HepG2 (cell line): ENCODE measurements at regions not wholly inside any gene's neighbourhood (a gene's known extent, or its start where the extent isn't known, plus 50 kb on each side); places are given as distances from the start of the nearest gene placed in this dataset.

Experiments
- ATAC-seq: fragments of 200-7000 bp; cut with Tn5 transposase; 3 replicates; pipeline ENCODE4 v1.9.1; 2020; ENCODE audit warnings: mild to moderate bottlenecking, moderate library complexity
- BruUV-seq: library from RNA; stranded (reverse); fragments of 400-500 nt; replicated peaks from 2 replicates; lab custom pipeline; 2021; lab: Mats Ljungman, UMichigan
- CTCF ChIA-PET: fragments of 300-600 bp; formaldehyde crosslinking; extraction: SDS; loops from one replicate; lab custom pipeline; 2021; ENCODE audit warnings: low total read pairs, inconsistent platforms, low intra/inter-chr PET ratio; lab: Yijun Ruan, JAX
- POLR2A ChIA-PET: fragments of 350-600 bp; sonication (Branson Sonifier 250); formaldehyde crosslinking; loops from one replicate; lab custom pipeline; 2020; ENCODE audit warnings: antibody characterized with exemption, inconsistent platforms; lab: Yijun Ruan, JAX
- DNase-seq: peaks from one replicate; pipeline ENCODE4 v3.0.0-alpha.2; 2015; ENCODE audit warnings: low spot score
- FAIRE-seq: peaks from 3 replicates; lab custom pipeline; 2011; peaks lifted over from hg19 to GRCh38; lab: Jason Lieb, UNC
- H2AFZ ChIP-seq: one replicate; pipeline ENCODE4 v1.6.1; 2011; ENCODE audit warnings: low read length, inconsistent platforms
- H3K27ac ChIP-seq: fragments of 300-600 bp; 3 replicates; pipeline ENCODE4 v1.8.0; 2011; ENCODE audit warnings: mixed run types, mild to moderate bottlenecking, mixed read lengths, low read length, inconsistent platforms; ENCODE audit not compliant: insufficient read depth; ENCODE audit errors: extremely low read length
- H3K27me3 ChIP-seq, 2 experiments: fragments of 200-600 bp in 1 of 2; 2 replicates in 1 of 2; 3 replicates in 1 of 2; pipeline versions ENCODE4 v1.6.0 to v1.8.0; 2011; ENCODE audit warnings: low read length in 2 of 2, mild to moderate bottlenecking in 2 of 2, moderate library complexity in 2 of 2, inconsistent platforms in 1 of 2; ENCODE audit not compliant: insufficient read depth in 2 of 2, control insufficient read depth in 1 of 2
- H3K36me3 ChIP-seq, 2 experiments: fragments of 200-600 bp in 1 of 2; replicated peaks in 1 of 2; 2 replicates in 1 of 2; 3 replicates in 1 of 2; pipeline versions ENCODE4 v1.5.1 to v1.8.0; 2011; ENCODE audit warnings: low read length in 2 of 2, inconsistent platforms in 1 of 2; ENCODE audit not compliant: insufficient read depth in 2 of 2, control insufficient read depth in 1 of 2
- H3K4me1 ChIP-seq: 2 replicates; pipeline ENCODE4 v1.5.1; 2012; ENCODE audit warnings: low read length, inconsistent platforms; ENCODE audit not compliant: insufficient read depth
- H3K4me2 ChIP-seq: 2 replicates; pipeline ENCODE4 v1.6.0; 2011; ENCODE audit warnings: low read depth, low read length, inconsistent platforms
- H3K4me3 ChIP-seq, 3 experiments: fragments of 200-600 bp in 1 of 3; sonication (generic), shearing (Covaris generic) in 1 of 3; replicated peaks in 1 of 3; 2 replicates each; pipeline ENCODE4 v1.5.1; 2011 to 2016; ENCODE audit warnings: low read length in 3 of 3, inconsistent platforms in 2 of 3, low read depth in 2 of 3, mild to moderate bottlenecking in 2 of 3, control low read depth in 1 of 3, mixed read lengths in 1 of 3; ENCODE audit not compliant: insufficient read depth in 1 of 3
- H3K79me2 ChIP-seq: one replicate; pipeline ENCODE4 v1.6.1; 2011; ENCODE audit warnings: low read length, inconsistent platforms; ENCODE audit not compliant: insufficient read depth
- H3K9ac ChIP-seq: 2 replicates; pipeline ENCODE4 v1.6.0; 2011; ENCODE audit warnings: mild to moderate bottlenecking, low read depth, low read length, inconsistent platforms; ENCODE audit not compliant: insufficient read depth
- H3K9me3 ChIP-seq: 2 replicates; pipeline ENCODE4 v1.5.1; 2012; ENCODE audit warnings: mild to moderate bottlenecking, low read length
- H4K20me1 ChIP-seq: 2 replicates; pipeline ENCODE4 v1.6.0; 2011; ENCODE audit warnings: inconsistent platforms, mild to moderate bottlenecking, low read length, moderate library complexity; ENCODE audit not compliant: insufficient read depth
- KDM1A ChIP-seq: IDR thresholded peaks from 2 replicates; pipeline ENCODE4 v1.6.1; 2016; ENCODE audit warnings: missing compliant biosample characterization
- NR3C1 ChIP-seq: sonication (generic); formaldehyde crosslinking; IDR thresholded peaks from 2 replicates; pipeline ENCODE4 v1.4.0; 2020; ENCODE audit warnings: missing genetic modification reagents
- PREB ChIP-seq: sonication (generic); formaldehyde crosslinking; IDR thresholded peaks from 2 replicates; pipeline ENCODE4 v1.4.0; 2020; ENCODE audit warnings: missing genetic modification reagents
- RARG ChIP-seq: sonication (generic); formaldehyde crosslinking; IDR thresholded peaks from 2 replicates; pipeline ENCODE4 v1.4.0; 2020; ENCODE audit warnings: low read depth, mild to moderate bottlenecking, missing genetic modification reagents
- SNAPC2 ChIP-seq: sonication (generic); formaldehyde crosslinking; IDR thresholded peaks from 2 replicates; pipeline ENCODE4 v1.8.1; 2022; ENCODE audit warnings: mild to moderate bottlenecking, missing genetic modification reagents
- THYN1 ChIP-seq: sonication (generic); formaldehyde crosslinking; IDR thresholded peaks from 2 replicates; pipeline ENCODE4 v1.8.1; 2023; ENCODE audit warnings: low read depth, mild to moderate bottlenecking, moderate library complexity, missing genetic modification reagents, borderline replicate concordance
- YY1 ChIP-seq: IDR thresholded peaks from 2 replicates; pipeline ENCODE4 v1.6.1; 2011; ENCODE audit warnings: low read length, low read depth, moderate library complexity, mild to moderate bottlenecking; ENCODE audit not compliant: insufficient read depth, insufficient replicate concordance
- ZBTB38 ChIP-seq: sonication (generic); formaldehyde crosslinking; IDR thresholded peaks from 2 replicates; pipeline ENCODE4 v1.5.1; 2020; ENCODE audit warnings: mild to moderate bottlenecking, missing genetic modification reagents
- ZNF124 ChIP-seq: sonication (generic); formaldehyde crosslinking; IDR thresholded peaks from 2 replicates; pipeline ENCODE4 v1.4.0; 2020; ENCODE audit warnings: missing genetic modification reagents
- ZNF18 ChIP-seq: sonication (generic); formaldehyde crosslinking; IDR thresholded peaks from 2 replicates; pipeline ENCODE4 v1.8.0; 2022; ENCODE audit warnings: mild to moderate bottlenecking, missing genetic modification reagents; ENCODE audit not compliant: insufficient replicate concordance
- ZNF652 ChIP-seq: IDR thresholded peaks from 2 replicates; pipeline ENCODE4 v1.6.1; 2016; ENCODE audit warnings: low read depth, borderline replicate concordance
- ZNF816 ChIP-seq: sonication (generic); formaldehyde crosslinking; IDR thresholded peaks from 2 replicates; pipeline ENCODE4 v1.8.0; 2022; ENCODE audit warnings: missing genetic modification reagents, mild to moderate bottlenecking, borderline replicate concordance
- WGBS: methylation state at CpG from one replicate; pipeline ENCODE4 v1.1.6; 2017; ENCODE audit warnings: low lambda C conversion rate; 5-methylcytosine and 5-hydroxymethylcytosine counted together
- in situ Hi-C: cut with HindIII; loops from 2 replicates; pipeline ENCODE4 v1.10.0; 2017; ENCODE audit warnings: low pct_unique_long_range_greater_than_20kb; ENCODE audit not compliant: extremely low pct_ligation_motif_present
- intact Hi-C: fragments of 100-400 bp; cut with micrococcal nuclease; formaldehyde crosslinking; loops from one replicate; pipeline ENCODE4 v1.10.0; 2022; ENCODE audit not compliant: unreplicated experiment
- TF ChIP-seq, protein P1 (sequence below): IDR thresholded peaks from 2 replicates; pipeline ENCODE4 v1.6.1; 2016
- TF ChIP-seq, protein P2 (sequence below): IDR thresholded peaks from 2 replicates; pipeline ENCODE4 v1.6.1; 2016; ENCODE audit warnings: mild to moderate bottlenecking, missing biosample characterization, missing genetic modification reagents

DNA sequence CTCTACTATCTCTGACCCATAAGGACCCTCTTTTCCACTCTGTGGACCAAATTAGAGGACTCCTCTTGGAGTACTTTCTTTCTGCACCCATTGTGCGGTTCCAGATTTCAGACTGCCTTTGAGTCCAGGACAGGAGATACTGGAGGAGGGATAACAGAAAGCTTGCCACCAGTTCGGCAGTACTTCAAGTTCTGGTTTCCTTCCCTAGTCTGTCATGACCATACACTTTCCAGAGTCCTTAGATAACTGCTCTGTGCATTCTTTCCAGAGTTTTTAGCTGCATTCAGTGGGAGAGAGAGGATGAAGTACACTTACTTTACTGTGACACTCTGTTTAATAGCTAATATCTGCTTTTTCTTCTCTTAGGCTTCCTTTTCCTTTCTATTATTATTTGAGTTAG is 54.8 kb upstream of the OSBPL8 start:
- Histone ChIP-seq H3K27me3 (no peaks in the 10 kb centered on the region), H2AFZ (no peak overlapping the region), H3K4me3 (no peak overlapping the region), H4K20me1 (no peaks in the 10 kb centered on the region), H3K9ac (no peak overlapping the region), H3K4me1 (0 out of 2 replicates have a peak, but pooled peaks cover 6% of the 10 kb centered on the region), H3K27ac (no peak overlapping the region), H3K4me2 (no peak overlapping the region), H3K79me2 (no peaks in the 10 kb centered on the region), H3K36me3 (no peaks in the 10 kb centered on the region), H3K9me3 (no peaks in the 10 kb centered on the region)
- POLR2A ChIA-PET = no interaction called here
- ATAC-seq = no peak
- WGBS = 49% methylated on average over 2 of the region's 2 CpGs
- no peak for TF ChIP-seq ZBTB38 (CRISPR knock-in tag)
- TF ChIP-seq ZNF652 (CRISPR knock-in tag) = no peak
- no peak for TF ChIP-seq THYN1 (CRISPR knock-in tag)
- TF ChIP-seq ZNF816 = no peak
- no peak for TF ChIP-seq ZNF124 (CRISPR knock-in tag)
- TF ChIP-seq NR3C1 (CRISPR knock-in tag) = no peak
- in situ Hi-C loops (loop anchor here (25.0 kb wide), 1 partner anchor 1073 kb away; no protein-coding TSS in a partner anchor), intact Hi-C loops (no loop called here)
- no peak for FAIRE-seq
- CTCF ChIA-PET = no interaction called here
- no peak for DNase-seq
- BruUV-seq = no TSS peak

- H3K9me3 ChIP-seq = no peaks in the 10 kb centered on the region
- H3K9ac ChIP-seq = no peak overlapping the region
- no TSS peak for BruUV-seq
- FAIRE-seq = no peak
- H4K20me1 ChIP-seq = no peaks in the 10 kb centered on the region
- H3K4me3 ChIP-seq = no peak overlapping the region
- 55% methylated on average over 6 of the region's 6 CpGs for WGBS
- H3K27me3 ChIP-seq = no peaks in the 10 kb centered on the region
- no peaks in the 10 kb centered on the region for H3K79me2 ChIP-seq
- in situ Hi-C loops = loop anchor here (25.0 kb wide), 1 partner anchor 1069 kb away; no protein-coding TSS in a partner anchor
- H3K4me2 ChIP-seq = no peak overlapping the region
- H3K27ac ChIP-seq = no peak overlapping the region
- peaks cover 17% of the 10 kb centered on the region for H3K4me1 ChIP-seq
- no peak for DNase-seq
- H3K36me3 ChIP-seq = no peaks in the 10 kb centered on the region
- intact Hi-C loops = no loop called here
- ChIA-PET POLR2A (no interaction called here), CTCF (no interaction called here)
- no peak overlapping the region for H2AFZ ChIP-seq
- ATAC-seq = no peak
- TF ChIP-seq ZNF816 (no peak), ZNF18 (CRISPR knock-in tag) (no peak), SNAPC2 (CRISPR knock-in tag) (no peak), YY1 (no peak), KDM1A (no peak), RARG (CRISPR knock-in tag) (no peak), PREB (CRISPR knock-in tag) (no peak)
- TF ChIP-seq, protein P1, sequence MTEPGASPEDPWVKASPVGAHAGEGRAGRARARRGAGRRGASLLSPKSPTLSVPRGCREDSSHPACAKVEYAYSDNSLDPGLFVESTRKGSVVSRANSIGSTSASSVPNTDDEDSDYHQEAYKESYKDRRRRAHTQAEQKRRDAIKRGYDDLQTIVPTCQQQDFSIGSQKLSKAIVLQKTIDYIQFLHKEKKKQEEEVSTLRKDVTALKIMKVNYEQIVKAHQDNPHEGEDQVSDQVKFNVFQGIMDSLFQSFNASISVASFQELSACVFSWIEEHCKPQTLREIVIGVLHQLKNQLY = no peak
- TF ChIP-seq, protein P2, sequence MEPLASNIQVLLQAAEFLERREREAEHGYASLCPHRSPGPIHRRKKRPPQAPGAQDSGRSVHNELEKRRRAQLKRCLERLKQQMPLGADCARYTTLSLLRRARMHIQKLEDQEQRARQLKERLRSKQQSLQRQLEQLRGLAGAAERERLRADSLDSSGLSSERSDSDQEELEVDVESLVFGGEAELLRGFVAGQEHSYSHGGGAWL = no peak
Measured at GRCh38 chr12:76618031-76618430, 58.5 kb upstream of the OSBPL8 start.
